H1 (cell line): ENCODE measurements at regions not wholly inside any gene's neighbourhood (a gene's known extent, or its start where the extent isn't known, plus 50 kb on each side); places are given as distances from the start of the nearest gene placed in this dataset.

Experiments used
- CTCF ChIA-PET: fragments of 300-600 bp; sonication (Branson Sonifier 250); formaldehyde crosslinking; loops from one replicate; lab custom pipeline; 2021; ENCODE audit not compliant: partially characterized antibody; lab: Charles Lee
- POLR2A ChIA-PET: fragments of 300-600 bp; sonication (Branson Sonifier 250); formaldehyde crosslinking; loops from one replicate; lab custom pipeline; 2021; ENCODE audit warnings: inconsistent platforms; ENCODE audit not compliant: partially characterized antibody; lab: Charles Lee
- DNase-seq, 2 experiments: peaks; one replicate each; pipeline versions ENCODE4 v3.0.0 to v3.0.0-alpha.2; 2010 to 2022; ENCODE audit warnings: low spot score in 2 of 2, low read depth in 1 of 2, mixed read lengths in 1 of 2
- FAIRE-seq: peaks from 2 replicates; lab custom pipeline; 2011; peaks lifted over from hg19 to GRCh38; lab: Jason Lieb, UNC
- H2AFZ ChIP-seq: 2 replicates; pipeline ENCODE4 v1.8.1; 2012; ENCODE audit warnings: low read length, inconsistent platforms
- H2AK5ac ChIP-seq: 2 replicates; pipeline ENCODE4 v1.6.1; 2013; ENCODE audit warnings: low read depth, low read length
- H2BK120ac ChIP-seq: replicated peaks from 2 replicates; pipeline ENCODE3; 2013; ENCODE audit warnings: low read depth, low read length, inconsistent platforms
- H2BK12ac ChIP-seq: 2 replicates; pipeline ENCODE4 v1.6.1; 2013; ENCODE audit warnings: low read depth, low read length
- H2BK15ac ChIP-seq: 2 replicates; pipeline ENCODE4 v1.6.1; 2013; ENCODE audit warnings: low read length
- H2BK20ac ChIP-seq: 2 replicates; pipeline ENCODE4 v1.6.1; 2013; ENCODE audit warnings: low read length
- H2BK5ac ChIP-seq: 2 replicates; pipeline ENCODE4 v1.6.1; 2013; ENCODE audit warnings: low read depth, low read length
- H3K14ac ChIP-seq: 2 replicates; pipeline ENCODE4 v1.6.1; 2013; ENCODE audit warnings: inconsistent platforms; ENCODE audit not compliant: insufficient read length
- H3K18ac ChIP-seq: 2 replicates; pipeline ENCODE4 v1.6.1; 2013; ENCODE audit warnings: low read length; ENCODE audit errors: extremely low read depth
- H3K23ac ChIP-seq: 2 replicates; pipeline ENCODE4 v1.6.1; 2013; ENCODE audit warnings: inconsistent platforms; ENCODE audit not compliant: insufficient read length
- H3K23me2 ChIP-seq: 2 replicates; pipeline ENCODE4 v1.6.1; 2013; ENCODE audit warnings: low read depth, low read length
- H3K27ac ChIP-seq: 2 replicates; pipeline ENCODE4 v1.6.1; 2011; ENCODE audit warnings: low read depth, low read length, inconsistent platforms
- H3K27me3 ChIP-seq, 4 experiments: replicated peaks in 1 of 4; 1 replicate in 1 of 4; 2 replicates in 3 of 4; pipeline versions ENCODE4 v1.6.1 to v1.8.1; 2011 to 2013; ENCODE audit warnings: low read length in 3 of 4, mild to moderate bottlenecking in 3 of 4, inconsistent platforms in 2 of 4, mixed read lengths in 2 of 4, moderate library complexity in 1 of 4; ENCODE audit not compliant: control insufficient read depth in 3 of 4, insufficient read depth in 3 of 4; ENCODE audit errors: extremely low read depth in 1 of 4
- H3K36me3 ChIP-seq, 4 experiments: 2 replicates each; pipeline versions ENCODE4 v1.6.1 to v1.8.1; 2011 to 2013; ENCODE audit warnings: mild to moderate bottlenecking in 4 of 4, low read length in 3 of 4, moderate library complexity in 2 of 4, control low read depth in 1 of 4, inconsistent platforms in 1 of 4; ENCODE audit not compliant: insufficient read depth in 4 of 4, control insufficient read depth in 2 of 4
- H3K4ac ChIP-seq: replicated peaks from 2 replicates; pipeline ENCODE3; 2013; ENCODE audit warnings: low read length, low read depth, mixed read lengths, inconsistent platforms; ENCODE audit not compliant: insufficient read length
- H3K4me1 ChIP-seq, 4 experiments: replicated peaks in 1 of 4; 1 replicate in 1 of 4; 2 replicates in 3 of 4; pipeline versions ENCODE4 v1.6.1 to v1.8.1; 2011 to 2013; ENCODE audit warnings: low read length in 3 of 4, inconsistent platforms in 2 of 4, mixed read lengths in 1 of 4; ENCODE audit not compliant: insufficient read depth in 4 of 4, control insufficient read depth in 3 of 4
- H3K4me2 ChIP-seq, 2 experiments: 2 replicates each; pipeline versions ENCODE4 v1.6.1 to v1.8.1; 2011 to 2013; ENCODE audit warnings: low read depth in 2 of 2, low read length in 2 of 2, control low read depth in 1 of 2, inconsistent platforms in 1 of 2, mild to moderate bottlenecking in 1 of 2; ENCODE audit not compliant: insufficient read depth in 1 of 2
- H3K4me3 ChIP-seq, 4 experiments: fragments of 200-600, 300-600 bp in 1 of 4; sonication (generic), shearing (Covaris generic), sonication (Bioruptor Twin) in 1 of 4; 2 replicates each; pipeline versions ENCODE4 v1.5.1 to v1.8.1; 2011 to 2016; ENCODE audit warnings: low read length in 4 of 4, low read depth in 3 of 4, control low read depth in 2 of 4, inconsistent platforms in 2 of 4, mild to moderate bottlenecking in 2 of 4, mixed read lengths in 1 of 4, moderate library complexity in 1 of 4; ENCODE audit not compliant: insufficient read depth in 2 of 4; ENCODE audit errors: extremely low read depth in 1 of 4
- H3K56ac ChIP-seq: replicated peaks from 2 replicates; pipeline ENCODE3; 2013; ENCODE audit warnings: low read depth, mild to moderate bottlenecking, mixed read lengths, low read length, inconsistent platforms; ENCODE audit not compliant: insufficient read length
- H3K79me1 ChIP-seq: 2 replicates; pipeline ENCODE4 v1.6.1; 2013; ENCODE audit warnings: low read depth, low read length, control low read depth
- H3K79me2 ChIP-seq, 2 experiments: 2 replicates each; pipeline versions ENCODE4 v1.6.1 to v1.8.1; 2012 to 2013; ENCODE audit warnings: low read length in 2 of 2, mild to moderate bottlenecking in 2 of 2, inconsistent platforms in 1 of 2; ENCODE audit not compliant: insufficient read depth in 2 of 2, control insufficient read depth in 1 of 2
- H3K9ac ChIP-seq, 4 experiments: replicated peaks in 1 of 4; 1 replicate in 1 of 4; 2 replicates in 3 of 4; pipeline versions ENCODE4 v1.6.1 to v1.8.1; 2011 to 2013; ENCODE audit warnings: low read depth in 3 of 4, low read length in 3 of 4, control low read depth in 2 of 4, mild to moderate bottlenecking in 2 of 4, moderate library complexity in 2 of 4, inconsistent platforms in 1 of 4; ENCODE audit errors: extremely low read depth in 1 of 4
- H3K9me3 ChIP-seq, 2 experiments: 2 replicates each; pipeline versions ENCODE4 v1.6.1 to v1.8.1; 2012 to 2013; ENCODE audit warnings: mild to moderate bottlenecking in 2 of 2, moderate library complexity in 2 of 2, control low read depth in 1 of 2, inconsistent platforms in 1 of 2, low read depth in 1 of 2, low read length in 1 of 2, mixed read lengths in 1 of 2; ENCODE audit not compliant: insufficient read depth in 2 of 2
- H4K20me1 ChIP-seq, 2 experiments: replicated peaks in 1 of 2; 2 replicates each; pipeline versions ENCODE3 to v1.8.1; 2011 to 2013; ENCODE audit warnings: inconsistent platforms in 2 of 2, low read length in 2 of 2, mild to moderate bottlenecking in 1 of 2; ENCODE audit not compliant: insufficient read depth in 2 of 2, control insufficient read depth in 1 of 2
- H4K5ac ChIP-seq: 2 replicates; pipeline ENCODE4 v1.6.1; 2013; ENCODE audit warnings: low read length, low read depth, mixed read lengths, inconsistent platforms; ENCODE audit not compliant: insufficient read length
- H4K8ac ChIP-seq: 2 replicates; pipeline ENCODE4 v1.8.0; 2013; ENCODE audit warnings: mild to moderate bottlenecking, moderate library complexity, low read length, inconsistent platforms; ENCODE audit not compliant: insufficient read depth; ENCODE audit errors: extremely low read depth
- H4K91ac ChIP-seq: replicated peaks from 2 replicates; pipeline ENCODE3; 2013; ENCODE audit warnings: low read length, mixed read lengths, inconsistent platforms; ENCODE audit not compliant: insufficient read length
- BACH1 ChIP-seq: IDR thresholded peaks from 2 replicates; pipeline ENCODE4 v1.6.1; 2012; ENCODE audit warnings: low read length, improper control_type of control experiment
- CTBP2 ChIP-seq: IDR thresholded peaks from 2 replicates; pipeline ENCODE4 v1.7.0; 2011; ENCODE audit warnings: borderline replicate concordance, mild to moderate bottlenecking, moderate library complexity, mixed read lengths, low read length; ENCODE audit not compliant: insufficient read depth, insufficient read length
- EP300 ChIP-seq, 2 experiments: IDR thresholded peaks; 1 replicate in 1 of 2; 2 replicates in 1 of 2; pipeline ENCODE4 v1.6.1; 2011 to 2012; ENCODE audit warnings: low read depth in 2 of 2, low read length in 2 of 2, mild to moderate bottlenecking in 2 of 2, borderline replicate concordance in 1 of 2, inconsistent platforms in 1 of 2, moderate library complexity in 1 of 2
- GABPA ChIP-seq: IDR thresholded peaks from 2 replicates; pipeline ENCODE4 v1.6.1; 2011; ENCODE audit warnings: mild to moderate bottlenecking, low read length, moderate library complexity, borderline replicate concordance; ENCODE audit not compliant: insufficient read depth
- GTF2F1 ChIP-seq: IDR thresholded peaks from 2 replicates; pipeline ENCODE4 v1.6.1; 2012; ENCODE audit warnings: low read depth, low read length, improper control_type of control experiment, borderline replicate concordance
- HDAC2 ChIP-seq, 2 experiments: fragments of 300-600 bp in 1 of 2; sonication (generic) in 1 of 2; IDR thresholded peaks; 2 replicates each; pipeline ENCODE4 v1.6.1; 2011 to 2012; ENCODE audit warnings: low read depth in 2 of 2, low read length in 2 of 2, mild to moderate bottlenecking in 2 of 2, moderate library complexity in 2 of 2, borderline replicate concordance in 1 of 2, inconsistent platforms in 1 of 2
- POLR2A ChIP-seq, 2 experiments: IDR thresholded peaks; 1 replicate in 1 of 2; 2 replicates in 1 of 2; pipeline ENCODE4 v1.6.1; 2011; ENCODE audit warnings: low read depth in 2 of 2, low read length in 2 of 2, mild to moderate bottlenecking in 2 of 2; ENCODE audit errors: control extremely low read depth in 1 of 2
- RAD21 ChIP-seq, 2 experiments: IDR thresholded peaks in 1 of 2; conservative IDR thresholded peaks in 1 of 2; 2 replicates each; pipeline ENCODE4 v1.6.1; 2011; ENCODE audit warnings: low read depth in 2 of 2, low read length in 2 of 2, improper control_type of control experiment in 1 of 2, inconsistent platforms in 1 of 2, mild to moderate bottlenecking in 1 of 2, moderate library complexity in 1 of 2
- SP2 ChIP-seq: IDR thresholded peaks from 2 replicates; pipeline ENCODE4 v1.6.1; 2012; ENCODE audit warnings: mild to moderate bottlenecking, low read length, inconsistent platforms
- SP4 ChIP-seq: IDR thresholded peaks from 2 replicates; pipeline ENCODE4 v1.6.1; 2012; ENCODE audit warnings: low read length, inconsistent platforms
- TAF7 ChIP-seq: optimal IDR thresholded peaks from 2 replicates; pipeline ENCODE3; 2011; ENCODE audit warnings: low read depth, mild to moderate bottlenecking, inconsistent platforms, low read length, moderate library complexity, borderline replicate concordance
- TCF12 ChIP-seq: IDR thresholded peaks from 2 replicates; pipeline ENCODE4 v1.6.1; 2011; ENCODE audit warnings: low read depth, mild to moderate bottlenecking, low read length
- YY1 ChIP-seq: IDR thresholded peaks from 2 replicates; pipeline ENCODE4 v1.6.1; 2011; ENCODE audit warnings: low read depth, mild to moderate bottlenecking, low read length
- WGBS, 2 experiments: shearing (Covaris generic) in 1 of 2; methylation state at CpG; one replicate each; pipeline versions ENCODE4 v1.1.6 to v1.1.7; 2013 to 2015; ENCODE audit warnings: low lambda C conversion rate in 2 of 2, mixed read lengths in 2 of 2, inconsistent platforms in 1 of 2, low coverage in 1 of 2, missing lambda C conversion rate in 1 of 2; ENCODE audit not compliant: insufficient replicate concordance in 2 of 2, insufficient coverage in 1 of 2, insufficient read length in 1 of 2; ENCODE audit errors: extremely low coverage in 1 of 2, missing lambda C conversion rate in 1 of 2; 5-methylcytosine and 5-hydroxymethylcytosine counted together
- TF ChIP-seq, protein P1 (sequence below): IDR thresholded peaks from 2 replicates; pipeline ENCODE4 v1.6.1; 2011; ENCODE audit warnings: low read depth, mild to moderate bottlenecking, low read length; ENCODE audit not compliant: insufficient read depth

DNA sequence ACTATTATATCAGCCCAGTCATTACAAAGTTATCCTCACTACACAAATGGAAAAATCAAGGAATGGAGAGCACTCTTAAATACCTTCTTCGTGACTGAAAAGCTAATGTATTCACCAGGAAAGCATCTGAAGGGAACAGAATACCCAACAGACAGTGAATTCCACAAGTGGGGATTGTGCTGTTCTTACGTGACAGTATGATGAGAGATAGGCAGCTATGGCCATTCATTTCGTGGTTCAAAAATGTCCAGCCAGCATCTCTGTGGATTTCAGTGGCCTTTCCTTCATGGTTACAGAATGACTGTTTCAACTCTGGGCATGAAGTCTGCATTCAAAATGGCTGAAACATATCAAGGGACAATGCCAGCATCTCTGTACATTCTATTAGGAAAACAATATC is 323.8 kb downstream of the PRELID2 start:
- H3K79me1 ChIP-seq, result no peaks in the 10 kb centered on the region
- H3K9ac ChIP-seq, result no peak overlapping the region
- H3K4me2 ChIP-seq, result no peak overlapping the region
- H3K79me2 ChIP-seq, result no peaks in the 10 kb centered on the region
- H2BK20ac ChIP-seq, result no peak overlapping the region
- H4K5ac ChIP-seq, result no peak overlapping the region
- no peak overlapping the region for H4K8ac ChIP-seq
- no peaks in the 10 kb centered on the region for H3K9me3 ChIP-seq
- no peak overlapping the region for H3K18ac ChIP-seq
- 86% methylated on average over 3 of the region's 3 CpGs; no CpG with 5 or more reads in 1 of the 2 experiments for WGBS, 2 experiments
- H3K27ac ChIP-seq, result no peak overlapping the region
- TF ChIP-seq, protein P1, sequence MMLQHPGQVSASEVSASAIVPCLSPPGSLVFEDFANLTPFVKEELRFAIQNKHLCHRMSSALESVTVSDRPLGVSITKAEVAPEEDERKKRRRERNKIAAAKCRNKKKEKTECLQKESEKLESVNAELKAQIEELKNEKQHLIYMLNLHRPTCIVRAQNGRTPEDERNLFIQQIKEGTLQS, result no peak
- no peak for TF ChIP-seq BACH1
- TF ChIP-seq GABPA, result no peak
- TF ChIP-seq RAD21 (IDR thresholded peaks at IDR 0.05 in 1 of 2, conservative IDR thresholded peaks at IDR 0.05 in 1 of 2; ENCODE audit: low read depth in 2 of 2, low read length in 2 of 2), result no peak
- TF ChIP-seq YY1, result no peak
- TF ChIP-seq GTF2F1, result no peak
- no peak for TF ChIP-seq CTBP2
- no peak for TF ChIP-seq EP300 (IDR thresholded peaks at IDR 0.05; ENCODE audit: borderline replicate concordance in 1 of 2, low read depth in 2 of 2, low read length in 2 of 2)
- TF ChIP-seq POLR2A (IDR thresholded peaks at IDR 0.05; ENCODE audit: control extremely low read depth in 1 of 2, low read depth in 2 of 2, low read length in 2 of 2), result no peak
- TF ChIP-seq TCF12, result no peak
- TF ChIP-seq HDAC2 (IDR thresholded peaks at IDR 0.05; ENCODE audit: borderline replicate concordance in 1 of 2, low read depth in 2 of 2, low read length in 2 of 2), result no peak
- TF ChIP-seq SP4, result no peak
- TF ChIP-seq TAF7, result no peak
- TF ChIP-seq SP2, result no peak
- TF ChIP-seq, all 59 proteins: peak for 0
- H2BK5ac ChIP-seq, result no peak overlapping the region
- no peak overlapping the region for H2BK12ac ChIP-seq
- ChIA-PET CTCF (no interaction called here), POLR2A (no interaction called here)
- H3K23ac ChIP-seq, result no peak overlapping the region
- H3K27me3 ChIP-seq, result no peaks in the 10 kb centered on the region
- no peak overlapping the region for H2BK120ac ChIP-seq
- H2AK5ac ChIP-seq, result no peak overlapping the region
- H3K23me2 ChIP-seq, result no peaks in the 10 kb centered on the region
- H3K4ac ChIP-seq, result no peak overlapping the region
- H4K20me1 ChIP-seq, result no peaks in the 10 kb centered on the region
- no peak overlapping the region for H3K56ac ChIP-seq
- no peak for FAIRE-seq
- no peak overlapping the region for H2AFZ ChIP-seq
- no peak overlapping the region for H2BK15ac ChIP-seq
- H3K14ac ChIP-seq, result no peak overlapping the region
- H3K4me3 ChIP-seq, result no peak overlapping the region
- no peak for DNase-seq
- no peak overlapping the region for H4K91ac ChIP-seq
- no peaks in the 10 kb centered on the region for H3K4me1 ChIP-seq
- no peaks in the 10 kb centered on the region for H3K36me3 ChIP-seq
